ENCODE measurements at regions not wholly inside any gene's neighbourhood (a gene's known extent, or its start where the extent isn't known, plus 50 kb on each side); places are given as distances from the start of the nearest gene placed in this dataset.

DNA sequence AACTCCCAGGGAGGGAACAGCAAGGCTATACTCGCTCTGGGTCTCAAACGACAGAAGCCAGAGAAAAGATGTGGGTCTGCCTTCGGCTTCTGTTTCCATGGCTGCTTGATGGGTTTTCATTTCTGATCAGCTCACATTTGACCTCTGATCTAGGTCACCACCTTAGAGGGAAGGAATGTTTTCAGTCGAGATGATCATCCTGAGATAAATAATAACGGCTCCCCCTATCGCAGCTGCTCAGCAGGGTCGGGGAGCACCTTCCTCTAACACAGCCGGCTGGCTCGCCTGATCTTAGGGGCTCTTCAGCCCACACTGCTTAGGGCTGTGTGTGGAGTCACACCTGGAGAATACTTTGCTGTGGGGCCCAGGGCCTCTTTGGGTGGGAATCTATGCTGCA is 53.1 kb upstream of the ZNF648 start:
- no peak for DNase-seq

DNA sequence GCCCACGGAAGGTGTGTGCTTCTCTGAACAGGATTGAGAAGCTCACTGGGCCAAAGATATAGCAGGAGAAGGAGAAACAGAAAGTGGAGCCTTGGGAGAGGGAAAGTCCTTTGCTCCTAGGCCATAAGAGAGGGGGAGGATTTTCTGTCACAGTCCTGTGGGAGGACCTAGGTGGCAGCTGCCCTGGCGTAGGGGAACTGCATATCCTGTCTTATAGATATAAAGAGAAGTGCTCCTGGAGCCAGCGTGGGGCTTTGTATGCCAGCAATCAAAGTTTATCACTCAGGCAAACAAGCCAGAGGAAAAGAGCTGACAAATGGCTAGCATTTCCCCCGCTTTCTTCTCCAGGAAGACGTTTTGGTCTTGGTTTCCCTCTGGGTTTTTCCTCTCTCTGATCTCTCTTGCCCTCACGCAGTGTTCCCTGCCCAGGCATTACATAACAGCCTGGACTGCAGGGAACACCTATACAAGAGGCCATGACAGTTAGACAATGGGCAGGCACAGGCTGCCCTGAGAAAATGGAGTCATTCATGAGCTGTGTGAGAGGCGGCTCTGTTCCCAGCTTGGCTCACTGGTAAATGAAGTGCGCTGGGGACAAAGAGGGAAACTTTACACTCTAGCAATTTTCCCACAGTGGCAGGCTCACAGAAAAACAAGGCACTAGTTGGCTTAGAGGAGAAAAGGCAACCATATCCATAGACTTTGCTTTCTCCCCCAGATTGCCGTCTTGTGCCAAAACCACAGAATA is 52.5 kb upstream of the ZNF648 start:
- no peak for DNase-seq

GRCh38 chr1:182111496-182111895 is 50.0 kb upstream of the ZNF648 start:
- DNase-seq = peak; percentile 80
